ENCODE measurements at regions not wholly inside any gene's neighbourhood (a gene's known extent, or its start where the extent isn't known, plus 50 kb on each side); places are given as distances from the start of the nearest gene placed in this dataset.

GRCh38 chr22:49182416-49182815 lies 645.3 kb downstream of the BRD1 start:
- Mint-ChIP-seq H3K9me3 (peaks cover 81% of the 10 kb centered on the region), H3K36me3 (ENCODE audit: low read depth) (peaks cover 6% of the 10 kb centered on the region; the same call in 1 of the 2 replicates), H3K4me3 (no peak overlapping the region), H3K4me1 (ENCODE audit: low read depth) (no peaks in the 10 kb centered on the region), H3K27me3 (ENCODE audit: insufficient read depth) (peaks cover 2% of the 10 kb centered on the region), H3K27ac (no peak overlapping the region)
- DNase-seq, result no peak
- no peak for TF ChIP-seq CTCF (IDR thresholded peaks at IDR 0.05)

- peaks cover 81% of the 10 kb centered on the region for H3K9me3 Mint-ChIP-seq
- no peak for DNase-seq
- no peak for TF ChIP-seq CTCF (IDR thresholded peaks at IDR 0.05)
- H3K27me3 Mint-ChIP-seq (ENCODE audit: insufficient read depth), result peaks cover 2% of the 10 kb centered on the region
- peaks cover 6% of the 10 kb centered on the region; the same call in 1 of the 2 replicates for H3K36me3 Mint-ChIP-seq (ENCODE audit: low read depth)
- H3K4me3 Mint-ChIP-seq, result no peak overlapping the region
- H3K27ac Mint-ChIP-seq, result no peak overlapping the region
- H3K4me1 Mint-ChIP-seq (ENCODE audit: low read depth), result no peaks in the 10 kb centered on the region
Observed at GRCh38 chr22:49181942-49182341, 645.7 kb downstream of the BRD1 start.

GRCh38 chr22:49181431-49181830 lies 646.2 kb downstream of the BRD1 start:
- no peak for DNase-seq
- Mint-ChIP-seq H3K27ac (no peak overlapping the region), H3K4me1 (ENCODE audit: low read depth) (no peaks in the 10 kb centered on the region), H3K4me3 (no peak overlapping the region), H3K36me3 (ENCODE audit: low read depth) (peaks cover 6% of the 10 kb centered on the region; the same call in 1 of the 2 replicates), H3K9me3 (peaks cover 80% of the 10 kb centered on the region), H3K27me3 (ENCODE audit: insufficient read depth) (peaks cover 2% of the 10 kb centered on the region)
- no peak for TF ChIP-seq CTCF (IDR thresholded peaks at IDR 0.05)

- Mint-ChIP-seq H3K9me3 (peaks cover 80% of the 10 kb centered on the region), H3K36me3 (ENCODE audit: low read depth) (no peaks in the 10 kb centered on the region), H3K27me3 (ENCODE audit: insufficient read depth) (peaks cover 2% of the 10 kb centered on the region), H3K4me1 (ENCODE audit: low read depth) (no peaks in the 10 kb centered on the region), H3K4me3 (no peak overlapping the region), H3K27ac (no peak overlapping the region)
- no peak for TF ChIP-seq CTCF (IDR thresholded peaks at IDR 0.05)
- no peak for DNase-seq
Observed at GRCh38 chr22:49180683-49181024, 647.0 kb downstream of the BRD1 start.

- Mint-ChIP-seq H3K4me1 (ENCODE audit: low read depth) (no peaks in the 10 kb centered on the region), H3K27ac (no peak overlapping the region), H3K9me3 (peaks cover 80% of the 10 kb centered on the region), H3K4me3 (no peak overlapping the region), H3K36me3 (ENCODE audit: low read depth) (no peaks in the 10 kb centered on the region), H3K27me3 (ENCODE audit: insufficient read depth) (peaks cover 2% of the 10 kb centered on the region)
- no peak for TF ChIP-seq CTCF (IDR thresholded peaks at IDR 0.05)
- DNase-seq, result no peak
Observed at GRCh38 chr22:49179886-49180682, 647.6 kb downstream of the BRD1 start.
